HG02588 (cell line): ENCODE measurements at regions not wholly inside any gene's neighbourhood (a gene's known extent, or its start where the extent isn't known, plus 50 kb on each side); places are given as distances from the start of the nearest gene placed in this dataset.

Source experiments
- ATAC-seq: cut with Tn5 transposase; IDR thresholded peaks from one replicate; pipeline ENCODE4 v1.9.1; 2021; ENCODE audit warnings: mild to moderate bottlenecking, moderate library complexity; ENCODE audit not compliant: unreplicated experiment

DNA sequence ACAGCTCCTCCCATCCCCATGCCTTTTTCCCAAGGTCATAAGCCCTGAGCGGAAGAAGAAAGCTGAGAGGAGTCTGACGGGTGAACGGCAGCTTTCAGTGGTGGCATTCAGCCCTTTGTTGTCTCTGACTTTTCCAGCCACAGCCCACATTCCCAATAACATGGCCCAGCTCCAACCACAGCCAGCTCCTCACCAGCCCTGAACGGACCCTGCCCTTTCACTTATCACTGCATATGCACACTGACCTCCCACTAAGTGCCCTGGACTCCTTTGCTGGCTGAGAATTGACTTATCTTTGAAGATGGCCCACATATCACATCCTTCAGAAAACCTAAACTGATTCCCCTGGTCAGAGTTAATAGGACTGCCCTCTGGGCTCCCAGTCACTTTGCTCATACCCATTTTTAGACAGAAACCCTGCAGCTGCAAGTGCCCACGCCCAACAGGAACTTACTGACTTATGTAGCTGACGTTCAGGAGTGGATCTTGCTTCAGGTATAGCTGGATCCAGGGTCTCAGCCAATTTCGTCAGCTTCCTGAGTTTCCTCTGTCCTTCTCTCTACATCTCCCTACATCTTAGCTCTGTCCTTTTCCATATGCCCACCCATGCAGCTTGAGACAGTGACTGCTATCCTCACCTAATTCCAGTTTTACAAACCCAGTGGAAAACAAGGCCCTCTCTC is 348.5 kb upstream of the PROK2 start:
- no peak for ATAC-seq

DNA sequence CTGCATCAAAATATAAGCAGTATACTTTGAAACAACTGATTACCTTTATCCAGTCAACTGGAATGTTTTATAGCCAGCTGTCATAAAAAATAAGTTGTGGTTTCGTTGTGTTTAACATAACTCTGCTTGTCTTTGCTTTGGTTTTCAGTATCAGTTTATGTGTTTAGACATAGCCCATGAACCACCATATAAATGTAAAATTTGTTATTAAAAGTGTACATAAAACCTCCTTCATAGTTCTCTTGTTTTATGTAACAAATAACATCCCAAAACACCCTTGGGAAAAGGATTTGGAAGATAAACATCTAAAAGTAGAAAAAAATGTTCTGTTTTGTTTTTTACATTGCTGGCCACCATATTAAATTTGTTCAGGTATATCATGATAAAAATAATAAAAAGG is 347.0 kb upstream of the PROK2 start:
- ATAC-seq = no peak

DNA sequence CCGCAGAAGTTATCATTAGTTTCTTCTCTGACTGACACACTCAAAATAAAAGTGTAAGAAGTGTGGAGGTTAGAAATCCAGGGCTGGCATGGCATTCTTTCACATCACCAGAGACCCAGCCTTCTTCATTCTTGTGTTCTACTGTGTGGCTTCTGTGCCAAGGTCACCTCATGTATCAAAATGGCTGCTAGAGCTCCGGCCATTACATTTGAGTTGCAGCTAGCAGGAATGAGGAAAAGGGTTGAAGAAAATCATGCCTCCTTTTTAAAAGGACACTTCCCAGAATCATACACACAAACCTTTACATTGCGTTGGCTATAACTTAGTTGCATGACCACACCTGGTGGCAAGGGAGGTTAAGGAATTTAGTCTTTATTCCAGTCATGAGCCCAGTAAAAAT is 345.6 kb upstream of the PROK2 start:
- ATAC-seq = no peak

DNA sequence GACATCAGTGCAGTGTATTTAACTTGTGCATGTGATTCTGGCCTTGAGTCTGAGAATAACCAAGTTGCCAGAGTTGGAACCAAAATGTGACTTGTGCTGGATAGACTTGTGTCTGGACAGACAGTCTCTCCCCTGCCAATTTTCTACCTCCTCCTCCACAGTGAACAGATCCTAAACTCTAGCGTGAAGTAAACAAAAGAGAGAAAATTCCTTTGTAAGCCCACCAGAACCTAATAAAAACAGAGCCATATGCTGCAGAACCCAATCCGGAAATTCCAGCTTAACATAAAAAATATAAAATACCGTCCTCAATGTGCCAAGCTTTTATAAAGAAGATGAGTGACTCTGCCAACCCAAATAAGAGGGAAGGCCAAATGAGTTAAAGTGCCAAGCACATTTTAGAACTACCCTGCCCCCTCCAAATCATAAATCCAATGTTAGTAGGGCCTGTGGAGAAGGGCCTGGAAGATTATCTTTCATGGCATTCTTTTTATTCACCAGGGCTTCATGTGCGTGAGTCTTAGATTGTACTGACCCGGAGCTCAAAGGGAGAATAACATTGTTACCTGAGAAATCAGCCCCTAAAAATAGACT is 344.6 kb upstream of the PROK2 start:
- no peak for ATAC-seq

DNA sequence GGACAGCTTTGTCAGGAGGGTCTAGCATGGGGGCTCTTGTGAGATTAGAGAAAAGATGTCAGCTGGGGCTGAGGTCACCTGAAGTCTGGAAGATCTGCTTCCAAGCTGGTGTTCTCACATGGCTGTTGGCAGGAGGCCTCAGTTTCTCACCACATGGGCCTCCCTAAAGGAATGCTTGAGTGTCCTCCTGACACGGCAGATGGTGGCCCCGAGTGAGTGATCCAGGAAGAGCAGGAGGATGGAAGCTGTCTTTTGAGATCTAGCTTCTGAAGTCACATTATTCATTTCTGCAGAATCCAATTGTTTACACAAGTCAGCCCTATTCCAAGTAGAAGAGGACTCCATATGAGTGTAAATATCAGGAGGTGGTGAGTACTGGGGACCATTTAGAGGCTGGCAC is 344.0 kb upstream of the PROK2 start:
- no peak for ATAC-seq

DNA sequence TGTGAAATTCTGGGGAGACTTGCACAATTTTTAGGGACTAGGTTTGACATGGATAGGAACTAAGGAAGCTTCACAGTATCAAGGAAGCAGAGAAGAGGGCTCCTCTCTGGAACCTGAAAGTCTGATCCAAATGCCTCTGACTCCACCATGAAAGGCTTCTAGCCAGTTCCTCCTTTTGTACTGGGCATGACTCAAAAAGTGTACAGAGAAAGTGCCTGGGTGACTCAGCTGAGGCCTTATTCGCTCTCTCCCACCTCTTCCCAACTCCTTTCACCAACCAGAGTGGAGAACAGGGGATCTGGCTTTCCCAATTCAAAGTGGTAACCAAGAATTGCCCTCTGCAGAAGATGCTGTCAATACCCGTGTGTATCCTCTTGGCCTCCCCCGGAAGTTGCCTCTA is 342.9 kb upstream of the PROK2 start:
- no peak for ATAC-seq

DNA sequence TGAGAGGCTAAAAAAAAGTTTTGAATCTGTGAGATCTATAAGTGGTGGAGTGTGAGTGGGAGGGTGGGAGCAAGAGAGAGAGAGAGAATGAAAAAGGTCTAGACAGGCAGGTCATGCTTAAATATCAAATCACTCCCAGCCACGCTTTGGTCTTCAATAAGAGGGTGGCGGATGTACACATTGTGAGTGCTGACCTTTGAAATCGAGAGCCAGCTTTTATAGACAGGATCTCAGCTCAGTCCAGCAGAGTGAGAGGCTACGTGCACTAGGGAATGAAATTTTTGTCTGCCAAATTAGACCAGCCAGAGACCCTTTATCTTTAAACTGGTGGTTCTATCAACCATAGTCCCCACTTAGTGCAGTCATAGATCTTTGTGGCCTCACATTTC is 342.3 kb upstream of the PROK2 start:
- ATAC-seq = no peak

DNA sequence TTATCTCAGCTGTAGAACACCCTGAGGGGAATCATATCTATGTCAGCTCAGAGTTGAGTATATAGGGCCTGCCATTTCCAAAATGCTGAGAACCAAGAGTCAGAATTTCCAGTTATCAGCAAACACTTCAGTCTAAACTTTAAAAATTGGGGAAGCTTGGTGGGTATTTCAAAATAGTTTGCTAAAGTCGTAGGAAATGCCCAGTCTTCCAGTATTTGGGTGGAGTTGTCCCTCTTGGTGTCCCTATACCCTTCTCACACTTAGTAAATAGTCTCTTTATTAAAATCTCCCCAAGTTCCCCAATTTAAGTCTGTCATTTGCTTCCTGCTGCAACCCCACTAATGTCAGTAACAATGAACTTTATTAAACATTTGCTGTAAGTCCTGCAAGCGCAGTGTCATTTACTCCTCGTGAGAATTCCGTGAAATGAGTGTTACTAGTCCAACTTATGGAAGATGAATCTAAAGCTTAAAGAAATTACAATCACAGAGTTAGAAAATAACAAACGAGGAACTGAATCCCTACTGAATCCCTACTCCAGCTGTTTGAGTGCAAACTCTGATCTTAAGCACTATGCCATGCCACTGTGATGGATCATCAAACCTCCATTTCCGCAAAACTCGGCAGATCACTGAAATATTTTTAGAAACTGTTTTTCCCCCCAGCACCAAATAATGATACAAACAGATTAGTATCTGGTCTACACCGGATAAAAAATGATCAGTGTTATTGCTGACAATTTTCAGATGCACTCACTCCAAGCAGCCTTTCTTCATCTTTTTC is 341.7 kb upstream of the PROK2 start:
- no peak for ATAC-seq

DNA sequence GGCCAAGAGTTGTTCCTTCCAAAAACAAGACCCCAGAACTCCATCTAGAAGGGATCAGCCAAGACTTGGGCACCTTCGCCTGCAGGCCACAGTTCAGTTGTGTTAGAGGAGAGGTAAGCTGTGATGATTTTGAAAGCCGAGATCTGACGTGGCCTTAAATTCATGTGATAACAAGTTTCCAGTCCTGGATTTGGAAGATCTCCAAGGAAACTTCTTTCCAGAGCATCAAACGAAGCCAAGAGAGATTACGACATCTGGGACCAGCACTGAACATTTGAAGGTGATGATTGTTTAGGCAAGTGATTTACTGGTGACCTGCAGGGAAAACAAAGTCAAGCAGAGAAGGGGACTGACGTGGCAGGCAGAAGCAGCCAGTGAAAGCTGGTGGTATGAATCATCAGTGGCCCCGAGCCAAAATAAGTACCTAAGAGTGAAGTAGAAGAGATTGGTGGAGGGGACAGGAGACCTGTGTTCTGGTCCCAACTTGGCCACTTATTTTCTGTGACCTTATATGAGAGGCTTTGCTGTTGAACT is 339.0 kb upstream of the PROK2 start:
- no peak for ATAC-seq

DNA sequence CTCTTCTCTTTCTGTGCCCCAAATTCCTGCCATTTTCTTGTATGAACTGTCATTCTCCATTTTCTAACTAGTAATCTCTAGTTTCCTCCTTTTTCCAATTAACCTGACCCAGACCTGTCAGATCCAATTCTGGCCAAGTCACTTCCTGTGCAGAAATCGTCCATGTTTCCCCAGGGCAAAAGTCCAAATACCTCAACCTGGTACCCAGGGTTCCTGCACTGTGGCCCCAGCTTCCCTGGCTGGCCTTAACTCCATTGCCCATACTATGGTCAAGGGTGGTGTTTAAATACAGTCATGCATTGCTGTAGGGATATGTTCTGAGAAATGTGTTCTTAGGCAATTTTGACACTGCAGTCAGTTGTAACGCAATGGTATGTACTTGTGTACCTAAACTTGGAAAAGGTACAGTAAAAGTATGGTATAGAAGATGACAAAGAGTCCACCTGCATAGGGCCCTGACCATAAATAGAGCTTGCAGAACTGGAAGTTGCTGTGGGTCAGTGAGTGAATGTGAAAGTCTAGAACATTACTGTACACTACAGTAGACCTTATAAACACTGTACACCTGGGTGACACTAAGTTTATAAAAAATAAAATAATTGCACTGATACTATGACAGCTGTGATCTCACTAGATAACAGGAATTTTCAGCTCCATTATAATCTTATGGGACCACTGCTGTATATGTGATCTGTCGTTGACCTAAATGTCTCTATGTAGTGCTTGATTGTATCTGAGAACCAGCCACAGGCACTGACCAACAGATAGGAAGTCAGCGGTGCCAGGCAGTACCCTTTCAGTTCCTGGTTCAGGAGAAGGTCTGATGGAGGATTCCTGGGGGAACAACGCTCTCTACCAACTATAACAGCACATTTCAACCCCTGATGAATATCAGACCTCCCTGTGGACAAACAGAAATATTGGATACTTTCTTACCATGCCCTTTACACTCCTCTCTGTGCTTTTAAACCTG is 336.1 kb upstream of the PROK2 start:
- peak; percentile 78 for ATAC-seq

DNA sequence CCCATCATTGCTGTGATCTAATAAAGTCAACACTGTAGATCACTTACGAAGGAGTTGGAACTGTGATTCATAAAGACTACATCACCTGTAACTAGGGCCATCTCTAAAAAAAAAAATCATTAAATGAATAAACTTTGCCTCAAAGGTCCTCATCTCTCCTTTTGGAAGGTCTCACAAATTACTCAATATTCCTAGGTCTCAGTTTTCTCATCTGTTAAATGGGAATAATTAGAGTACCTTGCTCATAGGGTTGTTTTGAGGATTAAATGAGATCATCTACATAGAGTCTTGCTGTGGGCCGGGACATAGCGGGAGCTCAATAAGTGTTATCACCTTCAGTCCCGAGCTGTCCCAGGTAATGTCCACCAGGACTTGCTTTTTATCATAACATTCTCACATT is 335.1 kb upstream of the PROK2 start:
- ATAC-seq = no peak

DNA sequence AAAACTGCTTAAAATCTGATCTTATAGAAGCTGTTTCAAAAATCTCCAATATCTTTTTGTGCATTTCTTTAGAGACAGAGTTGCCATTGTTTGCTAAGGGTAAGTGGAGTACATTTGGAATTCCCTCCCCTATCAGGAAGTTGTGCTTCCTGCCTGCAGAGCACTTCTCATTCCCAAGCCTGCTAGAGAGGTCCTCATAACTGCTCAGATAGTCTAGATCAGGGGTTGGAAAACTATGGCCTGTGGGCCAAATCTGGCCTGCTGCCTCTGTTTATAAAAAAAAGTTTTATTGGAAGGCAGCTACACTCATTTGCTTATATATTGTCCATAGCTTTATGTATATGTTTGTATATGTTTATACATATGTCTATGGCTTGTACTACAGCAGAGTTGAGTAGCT is 333.7 kb upstream of the PROK2 start:
- ATAC-seq = no peak

DNA sequence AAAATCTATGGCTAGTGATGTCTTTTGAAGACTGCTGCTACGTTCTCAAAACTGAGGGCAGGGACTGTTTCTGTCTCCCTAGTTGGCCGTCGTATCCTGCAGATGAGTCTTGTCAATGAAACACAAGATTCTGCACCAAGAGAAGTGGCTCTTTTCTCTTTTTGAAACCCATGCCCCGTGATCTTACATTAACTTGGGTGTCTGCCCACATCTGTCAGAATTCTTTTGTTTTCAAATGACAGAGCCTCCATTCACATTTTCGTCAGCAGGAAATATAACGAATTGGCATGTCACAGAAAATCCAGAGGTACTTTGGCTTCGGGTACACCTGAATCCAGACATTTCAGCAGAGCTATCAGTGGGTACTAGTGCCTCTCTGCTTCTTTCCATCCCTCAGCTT is 331.3 kb upstream of the PROK2 start:
- ATAC-seq = no peak

DNA sequence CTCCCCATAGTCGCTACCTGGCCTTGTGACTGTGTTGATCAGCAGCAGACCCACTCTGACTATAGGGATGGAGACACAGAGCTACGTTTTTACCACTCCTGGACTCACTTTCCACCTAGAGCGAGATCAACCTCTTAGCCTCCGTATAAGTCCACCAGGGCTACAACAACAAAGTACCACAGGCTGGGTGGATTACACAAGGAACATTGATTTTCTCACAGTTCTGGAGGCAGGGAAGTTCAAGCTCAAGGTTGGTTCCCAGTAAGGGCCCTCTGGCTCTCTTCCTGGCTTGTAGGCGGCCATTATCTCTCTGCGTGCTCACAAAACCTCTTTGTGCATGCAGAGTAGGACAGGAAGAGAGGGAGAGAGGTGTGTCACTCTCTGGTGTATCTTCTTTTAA is 330.4 kb upstream of the PROK2 start:
- no peak for ATAC-seq

DNA sequence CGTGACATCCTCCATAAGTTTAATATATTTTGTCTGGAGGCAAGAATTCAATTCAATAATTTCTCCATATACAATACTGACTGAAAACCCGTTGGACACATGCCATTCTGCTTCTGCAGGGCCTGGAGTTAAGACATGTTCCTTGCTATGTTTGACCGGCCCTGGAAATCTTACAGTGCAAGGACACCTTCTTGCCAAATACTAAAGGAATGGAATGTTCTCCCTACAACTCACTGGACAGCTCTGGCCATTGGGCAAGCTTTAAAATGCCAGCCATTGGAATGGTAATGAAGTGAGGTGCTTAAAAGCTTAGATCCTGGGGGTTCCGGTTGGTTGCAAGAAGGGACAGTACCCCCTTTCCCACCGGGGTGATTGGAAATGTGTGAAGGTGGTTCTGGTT is 329.8 kb upstream of the PROK2 start:
- ATAC-seq = no peak

DNA sequence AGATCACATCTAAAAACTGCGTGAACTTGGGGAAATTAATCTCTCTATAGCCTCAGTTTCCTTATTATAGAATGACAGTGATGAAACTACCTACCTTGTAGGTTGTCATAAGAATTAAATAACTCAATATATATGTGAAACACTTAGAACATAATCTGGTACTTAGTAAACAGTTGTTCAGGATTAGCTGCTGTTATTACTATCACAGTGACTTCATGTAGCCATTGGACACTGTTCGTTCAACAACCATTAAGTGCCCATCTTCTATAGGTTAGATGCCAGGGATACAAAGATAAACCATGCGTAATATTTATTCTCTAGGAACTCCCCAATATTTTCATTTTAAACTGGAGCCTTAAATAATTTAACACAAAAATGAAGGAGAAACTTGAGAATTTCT is 329.0 kb upstream of the PROK2 start:
- no peak for ATAC-seq

DNA sequence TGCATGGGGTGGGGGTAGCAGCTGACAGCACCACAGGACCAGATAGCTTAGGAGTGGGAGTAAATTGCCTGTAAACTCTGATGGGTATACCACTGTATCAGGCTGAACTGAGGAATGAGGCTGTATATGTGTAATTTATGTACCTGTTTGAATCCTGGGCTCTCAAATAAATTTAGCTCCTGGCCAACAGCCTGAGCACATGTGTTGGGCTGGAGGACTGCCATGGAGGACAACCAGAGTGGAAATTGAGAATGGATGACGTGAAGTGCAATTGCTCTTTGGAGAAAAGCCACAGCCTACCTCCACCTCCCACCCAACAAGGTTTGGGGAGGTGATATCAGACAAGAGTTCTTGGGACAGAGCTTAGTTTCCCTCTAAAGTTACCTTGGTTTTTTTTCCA is 328.6 kb upstream of the PROK2 start:
- ATAC-seq = no peak

DNA sequence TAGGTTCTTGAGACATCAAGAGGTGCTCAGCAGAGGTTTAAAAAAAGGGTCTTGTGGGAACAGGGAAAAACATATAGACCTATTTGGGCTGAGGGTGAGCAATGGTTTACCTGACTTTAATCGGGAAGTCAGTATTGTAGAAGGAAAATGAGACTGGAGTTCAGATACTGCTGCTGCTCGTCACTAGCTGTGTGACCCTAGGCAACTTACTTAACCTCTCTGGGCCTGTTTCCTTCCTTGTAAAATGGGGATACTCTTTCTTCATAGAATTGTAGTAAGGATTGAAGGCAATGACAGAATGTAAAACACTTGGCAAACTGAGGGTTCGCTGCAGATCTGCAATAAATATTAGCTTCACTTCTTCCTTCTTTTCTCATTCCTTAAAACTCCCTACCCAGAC is 327.5 kb upstream of the PROK2 start:
- no peak for ATAC-seq

DNA sequence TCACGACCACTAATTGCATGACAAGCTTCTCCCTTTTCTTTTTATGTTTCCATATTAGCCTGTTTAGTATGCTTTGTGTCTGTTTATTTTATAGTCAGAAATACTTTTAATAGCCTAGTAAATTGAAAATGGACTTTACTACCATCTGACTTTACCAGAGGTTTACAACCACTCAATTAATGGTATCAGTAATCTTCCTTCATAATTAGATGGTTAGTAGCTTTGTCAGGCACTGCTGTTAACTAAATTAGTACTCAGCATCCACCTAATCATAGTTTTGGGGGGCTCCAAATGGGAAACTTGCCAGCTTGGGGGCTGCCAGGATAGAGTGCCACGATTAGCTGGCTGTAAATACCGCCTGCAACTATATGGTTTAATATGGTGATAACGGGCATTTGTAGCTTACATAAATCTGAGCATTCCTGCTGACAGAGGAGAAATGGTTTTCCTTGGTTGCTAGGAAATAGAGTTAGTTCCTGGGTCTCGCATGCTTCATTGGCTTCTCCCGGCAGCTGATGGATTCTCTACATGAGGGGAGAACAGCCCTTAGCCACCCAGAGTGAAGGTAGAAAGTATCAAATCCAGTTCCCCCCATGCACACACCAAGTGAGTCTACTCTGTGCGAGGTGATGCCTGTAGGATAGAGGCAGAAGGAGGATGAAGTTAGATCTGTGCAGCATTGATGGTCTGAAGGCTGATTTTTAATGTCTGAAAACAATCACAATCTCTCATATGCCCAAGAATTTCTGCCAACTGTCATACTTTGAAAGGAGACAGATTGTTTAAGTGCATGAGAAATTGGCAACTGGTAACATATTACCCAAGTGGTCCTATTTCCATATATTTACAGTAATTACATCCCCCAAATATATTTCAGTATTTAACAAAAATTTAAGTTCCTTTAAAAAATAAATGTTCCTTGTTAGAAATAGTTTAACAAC is 326.6 kb upstream of the PROK2 start:
- no peak for ATAC-seq
